Muscle layer of duodenum (tissue), 2 donors: ENCODE measurements at regions not wholly inside any gene's neighbourhood (a gene's known extent, or its start where the extent isn't known, plus 50 kb on each side); places are given as distances from the start of the nearest gene placed in this dataset.
A peak's percentile ranks its signal among the peaks of the same experiment; 100 is the strongest.

Experiments used
- H3K27ac ChIP-seq: one replicate; pipeline ENCODE4 v1.7.0; 2013; ENCODE audit warnings: mild to moderate bottlenecking, low read length
- H3K27me3 ChIP-seq: one replicate; pipeline ENCODE4 v1.7.0; 2013; ENCODE audit warnings: low read depth, mild to moderate bottlenecking, control low read depth, low read length
- H3K36me3 ChIP-seq, 2 donors: one replicate each; pipeline ENCODE4 v1.7.0; 2013; ENCODE audit warnings: low read length in 2 of 2, control low read depth in 1 of 2, mild to moderate bottlenecking in 1 of 2; ENCODE audit not compliant: insufficient read depth in 2 of 2, control insufficient read depth in 1 of 2
- H3K4me1 ChIP-seq, 2 donors: one replicate each; pipeline ENCODE4 v1.7.0; 2013; ENCODE audit warnings: low read length in 2 of 2, mild to moderate bottlenecking in 2 of 2, control low read depth in 1 of 2, moderate library complexity in 1 of 2; ENCODE audit not compliant: insufficient read depth in 2 of 2, control insufficient read depth in 1 of 2
- H3K4me3 ChIP-seq, 2 donors: one replicate each; pipeline ENCODE4 v1.7.0; 2013; ENCODE audit warnings: low read length in 2 of 2, low read depth in 1 of 2, mild to moderate bottlenecking in 1 of 2
- H3K9me3 ChIP-seq, 2 donors: one replicate each; pipeline ENCODE4 v1.7.0; 2013; ENCODE audit warnings: low read length in 2 of 2, control low read depth in 1 of 2, mild to moderate bottlenecking in 1 of 2; ENCODE audit not compliant: control insufficient read depth in 1 of 2
- donor health status: healthy.

GRCh38 chr10:29804025-29804852 is 169.5 kb upstream of the SVIL start:
- peaks cover 0 to 4% of the 10 kb centered on the region in 2 donors for H3K36me3 ChIP-seq
- H3K27me3 ChIP-seq: no peaks in the 10 kb centered on the region
- H3K4me3 ChIP-seq: no peak overlapping the region
- peaks cover 5 to 10% of the 10 kb centered on the region in 2 donors for H3K4me1 ChIP-seq
- H3K27ac ChIP-seq: peak overlapping the region; percentile 58
- H3K9me3 ChIP-seq: no peaks in the 10 kb centered on the region

- Histone ChIP-seq H3K9me3 (no peaks in the 10 kb centered on the region), H3K27ac (no peak overlapping the region), H3K4me3 (no peak overlapping the region), H3K4me1 (peaks cover 5 to 10% of the 10 kb centered on the region in 2 donors), H3K27me3 (no peaks in the 10 kb centered on the region), H3K36me3 (peaks cover 0 to 4% of the 10 kb centered on the region in 2 donors)
Observed at GRCh38 chr10:29802171-29802570, 167.4 kb upstream of the SVIL start.

- peaks cover 0 to 4% of the 10 kb centered on the region in 2 donors for H3K36me3 ChIP-seq
- H3K4me1 ChIP-seq: peaks cover under 1 to 6% of the 10 kb centered on the region in 2 donors
- no peak overlapping the region for H3K27ac ChIP-seq
- no peaks in the 10 kb centered on the region for H3K27me3 ChIP-seq
- H3K4me3 ChIP-seq: no peak overlapping the region
- H3K9me3 ChIP-seq: no peaks in the 10 kb centered on the region
Observed at GRCh38 chr10:29798921-29799690, 164.3 kb upstream of the SVIL start.

- H3K4me3 ChIP-seq: no peak overlapping the region
- H3K27me3 ChIP-seq: no peaks in the 10 kb centered on the region
- H3K36me3 ChIP-seq: no peaks in the 10 kb centered on the region
- H3K4me1 ChIP-seq: no peaks in the 10 kb centered on the region
- no peaks in the 10 kb centered on the region for H3K9me3 ChIP-seq
- no peak overlapping the region for H3K27ac ChIP-seq
Observed at GRCh38 chr10:29797616-29798015, 162.8 kb upstream of the SVIL start.

- no peaks in the 10 kb centered on the region for H3K36me3 ChIP-seq
- H3K4me3 ChIP-seq: peak overlapping the region in 1 of 2 donors; percentile 12
- no peaks in the 10 kb centered on the region for H3K4me1 ChIP-seq
- H3K27me3 ChIP-seq: no peaks in the 10 kb centered on the region
- H3K27ac ChIP-seq: peak overlapping the region; percentile 74
- no peaks in the 10 kb centered on the region for H3K9me3 ChIP-seq
Observed at GRCh38 chr10:29795850-29796249, 161.1 kb upstream of the SVIL start.

GRCh38 chr10:29794776-29795611 is 160.2 kb upstream of the SVIL start:
- H3K36me3 ChIP-seq: no peaks in the 10 kb centered on the region
- H3K27me3 ChIP-seq: no peaks in the 10 kb centered on the region
- no peaks in the 10 kb centered on the region for H3K9me3 ChIP-seq
- H3K27ac ChIP-seq: peak overlapping the region; percentile 74
- no peaks in the 10 kb centered on the region for H3K4me1 ChIP-seq
- H3K4me3 ChIP-seq: no peak overlapping the region

GRCh38 chr10:29791773-29792172 is 157.0 kb upstream of the SVIL start:
- H3K27ac ChIP-seq: no peak overlapping the region
- peaks cover 0 to 4% of the 10 kb centered on the region in 2 donors for H3K9me3 ChIP-seq
- H3K27me3 ChIP-seq: no peaks in the 10 kb centered on the region
- no peak overlapping the region for H3K4me3 ChIP-seq
- no peaks in the 10 kb centered on the region for H3K36me3 ChIP-seq
- no peaks in the 10 kb centered on the region for H3K4me1 ChIP-seq

- Histone ChIP-seq H3K9me3 (peaks cover 0 to 4% of the 10 kb centered on the region in 2 donors), H3K36me3 (no peaks in the 10 kb centered on the region), H3K4me1 (no peaks in the 10 kb centered on the region), H3K27me3 (no peaks in the 10 kb centered on the region), H3K27ac (peak overlapping the region; percentile 19), H3K4me3 (no peak overlapping the region)
Observed at GRCh38 chr10:29790207-29790606, 155.4 kb upstream of the SVIL start.

- no peaks in the 10 kb centered on the region for H3K27me3 ChIP-seq
- no peak overlapping the region for H3K27ac ChIP-seq
- no peaks in the 10 kb centered on the region for H3K36me3 ChIP-seq
- no peak overlapping the region for H3K4me3 ChIP-seq
- H3K9me3 ChIP-seq: peaks cover 0 to 4% of the 10 kb centered on the region in 2 donors
- peaks cover 0 to 11% of the 10 kb centered on the region in 2 donors for H3K4me1 ChIP-seq
Observed at GRCh38 chr10:29788113-29788512, 153.3 kb upstream of the SVIL start.

- Histone ChIP-seq H3K27me3 (no peaks in the 10 kb centered on the region), H3K9me3 (peaks cover 0 to 4% of the 10 kb centered on the region in 2 donors), H3K27ac (no peak overlapping the region), H3K4me3 (no peak overlapping the region), H3K4me1 (peaks cover 0 to 11% of the 10 kb centered on the region in 2 donors), H3K36me3 (no peaks in the 10 kb centered on the region)
Observed at GRCh38 chr10:29785701-29786100, 150.9 kb upstream of the SVIL start.
